Transverse colon (tissue), 4 donors: ENCODE measurements at regions not wholly inside any gene's neighbourhood (a gene's known extent, or its start where the extent isn't known, plus 50 kb on each side); places are given as distances from the start of the nearest gene placed in this dataset.

Experiments used
- DNase-seq: peaks from one replicate; pipeline ENCODE4 v3.0.0-alpha.2; 2019
- H3K27ac ChIP-seq, 4 donors: fragments of 200-600 bp; sonication (generic); 2 replicates each; pipeline ENCODE4 v1.5.1; 2016 to 2018; ENCODE audit warnings: inconsistent platforms in 4 of 4
- H3K27me3 ChIP-seq: fragments of 200-600 bp; sonication (generic); 2 replicates; pipeline ENCODE4 v1.5.1; 2017; ENCODE audit warnings: inconsistent platforms
- H3K36me3 ChIP-seq, 4 donors: fragments of 200-600 bp; sonication (generic); 2 replicates each; pipeline ENCODE4 v1.5.1; 2017 to 2019; ENCODE audit warnings: inconsistent platforms in 4 of 4
- H3K4me1 ChIP-seq, 4 donors: fragments of 200-600 bp; sonication (generic); 2 replicates each; pipeline ENCODE4 v1.5.1; 2017 to 2020; ENCODE audit warnings: inconsistent platforms in 4 of 4
- H3K4me3 ChIP-seq, 4 donors: fragments of 200-600 bp; sonication (generic); 1 replicate in 1 of 4; 2 replicates in 3 of 4; pipeline versions ENCODE4 v1.5.1 to v1.6.1; 2017 to 2019; ENCODE audit warnings: inconsistent platforms in 4 of 4
- H3K9me3 ChIP-seq, 2 donors: fragments of 200-600 bp; sonication (generic); 2 replicates each; pipeline ENCODE4 v1.5.1; 2017 to 2019; ENCODE audit warnings: inconsistent platforms in 2 of 2
- CTCF ChIP-seq, 5 experiments: fragments of 200-600 bp in 3 of 5; fragments of 450-650 bp in 2 of 5; sonication (generic) in 3 of 5; IDR thresholded peaks; 1 replicate in 2 of 5; 2 replicates in 3 of 5; pipeline ENCODE4 v1.5.1; 2016 to 2017; ENCODE audit warnings: antibody characterized with exemption in 5 of 5, inconsistent platforms in 3 of 5, mild to moderate bottlenecking in 2 of 5, moderate library complexity in 1 of 5
- EP300 ChIP-seq: sonication (generic); formaldehyde crosslinking; IDR thresholded peaks from one replicate; pipeline ENCODE4 v1.6.1; 2017; ENCODE audit warnings: antibody characterized with exemption, low read depth
- POLR2A ChIP-seq: fragments of 450-650 bp; IDR thresholded peaks from one replicate; pipeline ENCODE4 v1.6.1; 2016; ENCODE audit warnings: antibody characterized with exemption, mild to moderate bottlenecking, moderate library complexity
- POLR2AphosphoS5 ChIP-seq, 3 donors: sonication (generic); formaldehyde crosslinking; IDR thresholded peaks; one replicate each; pipeline ENCODE4 v1.6.1; 2016; ENCODE audit warnings: antibody characterized with exemption in 3 of 3
- WGBS, 2 donors: methylation state at CpG; one replicate each; pipeline ENCODE4 v1.1.5; 2018; ENCODE audit warnings: low coverage in 1 of 2; 5-methylcytosine and 5-hydroxymethylcytosine counted together
- in situ Hi-C, 4 donors: fragments of 200-750 bp; cut with MboI; loops; one replicate each; pipeline versions ENCODE4 v1.15.0 to v1.15.1; 2017; ENCODE audit warnings: low sequenced_read_pairs in 3 of 4, low pct_ligation_motif_present in 1 of 4, low pct_unique_long_range_greater_than_20kb in 1 of 4
- intact Hi-C: fragments of 100-400 bp; cut with DNase I; formaldehyde crosslinking; loops from one replicate; pipeline ENCODE4 v1.15.1; 2023; ENCODE audit warnings: low total_unique reads

DNA sequence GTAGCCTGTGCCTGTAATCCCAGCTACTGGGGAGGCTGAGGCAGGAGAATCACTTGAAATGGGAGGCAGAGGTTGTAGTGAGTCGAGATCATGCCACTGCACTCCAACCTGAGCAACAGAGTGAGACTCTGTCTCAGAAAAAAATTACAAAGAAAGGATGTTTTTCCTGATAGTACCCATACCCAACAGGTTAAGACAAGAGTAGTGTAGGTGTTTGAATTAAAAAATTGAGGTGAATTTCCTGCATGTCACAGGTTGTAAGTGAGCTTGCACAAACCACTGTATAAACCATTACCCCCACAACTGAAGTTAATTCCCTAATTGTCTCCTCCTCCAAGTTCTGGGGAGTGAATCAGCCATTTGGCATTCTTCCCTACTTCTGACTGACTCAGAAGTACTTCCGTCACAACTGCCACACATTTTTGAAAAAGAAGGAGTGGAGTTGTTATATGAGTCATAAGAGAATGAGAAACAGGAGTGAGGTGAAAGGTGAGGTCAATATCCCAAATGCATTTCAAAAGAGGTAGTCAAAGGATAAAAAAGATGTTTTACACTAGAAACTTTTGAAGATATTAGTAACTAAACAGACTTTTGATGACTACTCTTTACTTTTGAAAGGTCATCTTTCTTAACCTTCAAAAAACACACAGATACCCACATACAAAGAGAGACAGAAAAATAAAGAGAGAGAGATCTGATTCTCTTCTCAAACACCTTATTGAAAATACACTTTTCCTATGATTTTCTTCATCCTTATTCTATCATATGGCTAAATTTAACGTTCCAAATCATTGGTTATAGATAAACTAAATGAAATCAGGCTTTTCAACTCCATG, 134.5 kb downstream of the BTC start:
- WGBS, 2 donors, result 32 to 43% methylated on average over 3 of the region's 3 CpGs
- intact Hi-C loops, result no loop called here
- TF ChIP-seq EP300, result no peak
- peak; percentile 7 to 64 (median 61) for TF ChIP-seq POLR2AphosphoS5 (IDR thresholded peaks at IDR 0.05)
- DNase-seq, result peak; percentile 17
- no peak overlapping the region for H3K4me3 ChIP-seq
- H3K9me3 ChIP-seq, result no peaks in the 10 kb centered on the region
- in situ Hi-C loops, result loop anchor here in 2 of 4 donors (10.0 to 25.0 kb wide), 2 partner anchors 285 to 472 kb away; no protein-coding TSS in a partner anchor
- H3K27ac ChIP-seq, result peak overlapping the region; percentile 53 to 75 (median 61)
- no peaks in the 10 kb centered on the region for H3K27me3 ChIP-seq
- H3K36me3 ChIP-seq, result no peaks in the 10 kb centered on the region
- peaks cover 0 to 21% (median 6%) of the 10 kb centered on the region in 4 donors for H3K4me1 ChIP-seq

- no peaks in the 10 kb centered on the region for H3K27me3 ChIP-seq
- DNase-seq, result no peak
- intact Hi-C loops, result no loop called here
- H3K27ac ChIP-seq, result peak overlapping the region in 1 of 4 donors; percentile 75
- in situ Hi-C loops, result loop anchor here in 2 of 4 donors (10.0 to 25.0 kb wide), 2 partner anchors 286 to 474 kb away; no protein-coding TSS in a partner anchor
- H3K36me3 ChIP-seq, result no peaks in the 10 kb centered on the region
- TF ChIP-seq POLR2AphosphoS5 (IDR thresholded peaks at IDR 0.05) (no peak), EP300 (no peak), POLR2A (no peak), CTCF (IDR thresholded peaks at IDR 0.05) (no peak)
- no peaks in the 10 kb centered on the region for H3K9me3 ChIP-seq
- H3K4me1 ChIP-seq, result peaks cover 0 to 21% (median 6%) of the 10 kb centered on the region in 4 donors
- H3K4me3 ChIP-seq, result no peak overlapping the region
- WGBS, 2 donors, result 82 to 89% methylated on average over 2 of the region's 2 CpGs
Observed at GRCh38 chr4:74660866-74661265, 133.5 kb downstream of the BTC start.

- Histone ChIP-seq H3K4me1 (peaks cover 0 to 21% (median 6%) of the 10 kb centered on the region in 4 donors), H3K27ac (no peak overlapping the region), H3K36me3 (no peaks in the 10 kb centered on the region), H3K27me3 (no peaks in the 10 kb centered on the region), H3K9me3 (no peaks in the 10 kb centered on the region), H3K4me3 (no peak overlapping the region)
- intact Hi-C loops, result no loop called here
- WGBS, 2 donors, result 70 to 76% methylated on average over 2 of the region's 2 CpGs
- no peak for DNase-seq
- in situ Hi-C loops, result loop anchor here in 2 of 4 donors (10.0 to 25.0 kb wide), 2 partner anchors 287 to 474 kb away; no protein-coding TSS in a partner anchor
- TF ChIP-seq CTCF (IDR thresholded peaks at IDR 0.05) (no peak), POLR2A (no peak), EP300 (no peak), POLR2AphosphoS5 (IDR thresholded peaks at IDR 0.05) (no peak)
Observed at GRCh38 chr4:74661427-74662201, 132.7 kb downstream of the BTC start.

DNA sequence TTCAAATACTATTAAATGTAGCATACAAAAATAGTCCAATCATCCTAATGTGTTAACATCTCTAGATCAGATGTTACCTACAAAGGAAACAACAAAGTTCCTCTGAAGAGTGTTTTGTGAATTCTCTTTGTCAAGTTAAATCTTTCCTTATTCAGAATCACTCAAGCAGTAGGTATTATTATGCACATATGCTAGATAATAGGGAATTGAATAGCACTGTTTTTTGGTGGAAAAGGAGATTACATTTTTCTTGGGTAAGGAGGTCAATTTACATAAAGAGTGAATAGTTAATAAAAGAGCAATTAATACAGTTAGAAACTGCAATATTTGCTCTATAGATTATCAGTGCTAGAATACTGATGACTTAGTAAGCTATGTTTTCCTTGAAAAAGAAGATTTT, 130.7 kb downstream of the BTC start:
- in situ Hi-C loops, result loop anchor here in 2 of 4 donors (10.0 to 25.0 kb wide), 2 partner anchors 289 to 476 kb away; no protein-coding TSS in a partner anchor
- no peaks in the 10 kb centered on the region for H3K36me3 ChIP-seq
- no peak overlapping the region for H3K4me3 ChIP-seq
- no peaks in the 10 kb centered on the region for H3K27me3 ChIP-seq
- intact Hi-C loops, result no loop called here
- DNase-seq, result no peak
- peaks cover 0 to 40% (median 6%) of the 10 kb centered on the region in 4 donors for H3K4me1 ChIP-seq
- no peaks in the 10 kb centered on the region for H3K9me3 ChIP-seq
- TF ChIP-seq POLR2A (no peak), CTCF (IDR thresholded peaks at IDR 0.05) (no peak), EP300 (no peak), POLR2AphosphoS5 (IDR thresholded peaks at IDR 0.05) (no peak)
- H3K27ac ChIP-seq, result no peak overlapping the region
